ENCODE measurements at regions not wholly inside any gene's neighbourhood (a gene's known extent, or its start where the extent isn't known, plus 50 kb on each side); places are given as distances from the start of the nearest gene placed in this dataset.

GRCh38 chr3:171959532-171960089, 79.8 kb upstream of the FNDC3B start:
- DNase-seq (no peak), ATAC-seq (no peak)
- Mint-ChIP-seq H3K4me1 (ENCODE audit: low read depth) (peaks cover 13% of the 10 kb centered on the region), H3K9me3 (ENCODE audit: insufficient read depth) (no peaks in the 10 kb centered on the region), H3K27me3 (ENCODE audit: low read depth) (peaks cover 2% of the 10 kb centered on the region), H3K4me3 (no peak overlapping the region), H3K36me3 (ENCODE audit: low read depth) (no peaks in the 10 kb centered on the region), H3K27ac (no peak overlapping the region)
- CTCF ChIA-PET, result no interaction called here
- POLR2A ChIA-PET, result no interaction called here

- ChIA-PET CTCF (no interaction called here), POLR2A (no interaction called here)
These were observed 79.2 kb upstream of the FNDC3B start for GRCh38 chr3:171960159-171960558.

GRCh38 chr3:171962137-171962720, 77.1 kb upstream of the FNDC3B start:
- Mint-ChIP-seq H3K4me3 (no peak overlapping the region), H3K36me3 (ENCODE audit: low read depth) (no peaks in the 10 kb centered on the region), H3K4me1 (ENCODE audit: low read depth) (peaks cover 17% of the 10 kb centered on the region), H3K9me3 (ENCODE audit: insufficient read depth) (no peaks in the 10 kb centered on the region), H3K27me3 (ENCODE audit: low read depth) (no peaks in the 10 kb centered on the region), H3K27ac (no peak overlapping the region)
- DNase-seq (no peak), ATAC-seq (no peak)
- CTCF ChIA-PET, result no interaction called here
- POLR2A ChIA-PET, result no interaction called here

More at GRCh38 chr3:171960159-171960558, 79.2 kb upstream of the FNDC3B start:
- DNase-seq (no peak), ATAC-seq (no peak)
- Mint-ChIP-seq H3K27ac (no peak overlapping the region), H3K9me3 (ENCODE audit: insufficient read depth) (no peaks in the 10 kb centered on the region), H3K36me3 (ENCODE audit: low read depth) (no peaks in the 10 kb centered on the region), H3K4me3 (no peak overlapping the region), H3K27me3 (ENCODE audit: low read depth) (peaks cover 2% of the 10 kb centered on the region), H3K4me1 (ENCODE audit: low read depth) (peaks cover 13% of the 10 kb centered on the region)

- Mint-ChIP-seq H3K27ac (no peak overlapping the region), H3K9me3 (ENCODE audit: insufficient read depth) (no peaks in the 10 kb centered on the region), H3K4me3 (no peak overlapping the region), H3K27me3 (ENCODE audit: low read depth) (no peaks in the 10 kb centered on the region), H3K4me1 (ENCODE audit: low read depth) (peaks cover 17% of the 10 kb centered on the region), H3K36me3 (ENCODE audit: low read depth) (no peaks in the 10 kb centered on the region)
- DNase-seq (no peak), ATAC-seq (no peak)
- ChIA-PET POLR2A (no interaction called here), CTCF (no interaction called here)
These were observed 75.8 kb upstream of the FNDC3B start for GRCh38 chr3:171963546-171963945.

GRCh38 chr3:171965067-171965712, 74.2 kb upstream of the FNDC3B start:
- H3K36me3 Mint-ChIP-seq (ENCODE audit: low read depth), result no peaks in the 10 kb centered on the region
- POLR2A ChIA-PET, result no interaction called here
- H3K27ac Mint-ChIP-seq, result no peak overlapping the region
- H3K4me1 Mint-ChIP-seq (ENCODE audit: low read depth), result peaks cover 16% of the 10 kb centered on the region
- DNase-seq (no peak), ATAC-seq (no peak)
- no peaks in the 10 kb centered on the region for H3K27me3 Mint-ChIP-seq (ENCODE audit: low read depth)
- no peak overlapping the region for H3K4me3 Mint-ChIP-seq
- CTCF ChIA-PET, result no interaction called here
- H3K9me3 Mint-ChIP-seq (ENCODE audit: insufficient read depth), result no peaks in the 10 kb centered on the region

GRCh38 chr3:171966533-171967136, 72.7 kb upstream of the FNDC3B start:
- peaks cover 2% of the 10 kb centered on the region for H3K27me3 Mint-ChIP-seq (ENCODE audit: low read depth)
- no peak overlapping the region for H3K4me3 Mint-ChIP-seq
- peaks cover 3% of the 10 kb centered on the region for H3K4me1 Mint-ChIP-seq (ENCODE audit: low read depth)
- no peaks in the 10 kb centered on the region for H3K9me3 Mint-ChIP-seq (ENCODE audit: insufficient read depth)
- no peak overlapping the region for H3K27ac Mint-ChIP-seq
- POLR2A ChIA-PET, result no interaction called here
- CTCF ChIA-PET, result no interaction called here
- no peak for DNase-seq
- ATAC-seq, result no peak
- no peaks in the 10 kb centered on the region for H3K36me3 Mint-ChIP-seq (ENCODE audit: low read depth)

- H3K36me3 Mint-ChIP-seq (ENCODE audit: low read depth), result no peaks in the 10 kb centered on the region
These were observed 72.1 kb upstream of the FNDC3B start for GRCh38 chr3:171967137-171967783.

GRCh38 chr3:171967932-171968678, 71.3 kb upstream of the FNDC3B start:
- DNase-seq (no peak), ATAC-seq (no peak)
- CTCF ChIA-PET, result no interaction called here
- POLR2A ChIA-PET, result no interaction called here
- peaks cover 3% of the 10 kb centered on the region for H3K4me1 Mint-ChIP-seq (ENCODE audit: low read depth)
- H3K9me3 Mint-ChIP-seq (ENCODE audit: insufficient read depth), result no peaks in the 10 kb centered on the region
- peaks cover 5% of the 10 kb centered on the region for H3K27me3 Mint-ChIP-seq (ENCODE audit: low read depth)
- H3K36me3 Mint-ChIP-seq (ENCODE audit: low read depth), result no peaks in the 10 kb centered on the region
- H3K4me3 Mint-ChIP-seq, result no peak overlapping the region
- no peak overlapping the region for H3K27ac Mint-ChIP-seq

More at GRCh38 chr3:171967137-171967783, 72.1 kb upstream of the FNDC3B start:
- no peak for DNase-seq
- no peak for ATAC-seq
- H3K27me3 Mint-ChIP-seq (ENCODE audit: low read depth), result peaks cover 5% of the 10 kb centered on the region
- ChIA-PET POLR2A (no interaction called here), CTCF (no interaction called here)
- H3K9me3 Mint-ChIP-seq (ENCODE audit: insufficient read depth), result no peaks in the 10 kb centered on the region
- no peak overlapping the region for H3K4me3 Mint-ChIP-seq
- peaks cover 3% of the 10 kb centered on the region for H3K4me1 Mint-ChIP-seq (ENCODE audit: low read depth)
- no peak overlapping the region for H3K27ac Mint-ChIP-seq

GRCh38 chr3:171970301-171970788, 69.0 kb upstream of the FNDC3B start:
- ChIA-PET CTCF (no interaction called here), POLR2A (no interaction called here)
- no peak for ATAC-seq
- no peak for DNase-seq
- Mint-ChIP-seq H3K9me3 (ENCODE audit: insufficient read depth) (no peaks in the 10 kb centered on the region), H3K4me1 (ENCODE audit: low read depth) (peaks cover 3% of the 10 kb centered on the region), H3K4me3 (no peak overlapping the region), H3K36me3 (ENCODE audit: low read depth) (no peaks in the 10 kb centered on the region), H3K27me3 (ENCODE audit: low read depth) (peaks cover 8% of the 10 kb centered on the region), H3K27ac (no peak overlapping the region)

- Mint-ChIP-seq H3K36me3 (ENCODE audit: low read depth) (no peaks in the 10 kb centered on the region), H3K27ac (no peak overlapping the region), H3K27me3 (ENCODE audit: low read depth) (peaks cover 8% of the 10 kb centered on the region), H3K4me3 (no peak overlapping the region), H3K4me1 (ENCODE audit: low read depth) (peaks cover 1% of the 10 kb centered on the region), H3K9me3 (ENCODE audit: insufficient read depth) (no peaks in the 10 kb centered on the region)
- CTCF ChIA-PET, result no interaction called here
- POLR2A ChIA-PET, result no interaction called here
- no peak for ATAC-seq
- no peak for DNase-seq
These were observed 67.4 kb upstream of the FNDC3B start for GRCh38 chr3:171971919-171972514.

- H3K4me3 Mint-ChIP-seq, result no peak overlapping the region
- DNase-seq, result no peak
- H3K36me3 Mint-ChIP-seq (ENCODE audit: low read depth), result no peaks in the 10 kb centered on the region
- POLR2A ChIA-PET, result no interaction called here
- ATAC-seq, result no peak
- no peak overlapping the region for H3K27ac Mint-ChIP-seq
- peaks cover 8% of the 10 kb centered on the region for H3K27me3 Mint-ChIP-seq (ENCODE audit: low read depth)
- H3K9me3 Mint-ChIP-seq (ENCODE audit: insufficient read depth), result no peaks in the 10 kb centered on the region
- H3K4me1 Mint-ChIP-seq (ENCODE audit: low read depth), result peaks cover 2% of the 10 kb centered on the region
- CTCF ChIA-PET, result no interaction called here
These were observed 66.5 kb upstream of the FNDC3B start for GRCh38 chr3:171972871-171973348.

All from activated CD8-positive, alpha-beta T cell treated with anti-CD3 and anti-CD28 coated beads, Interleukin-2, amount 10 ng/mL, durations not matched to agents 7 days and 5 days (primary cell).